Natural killer cell (primary cell): ENCODE measurements at regions not wholly inside any gene's neighbourhood (a gene's known extent, or its start where the extent isn't known, plus 50 kb on each side); places are given as distances from the start of the nearest gene placed in this dataset.

Experiments
- ATAC-seq, 3 donors: fragments of 150-1000 bp in 2 of 3; fragments of 200-7000 bp in 1 of 3; cut with Tn5 transposase; 1 replicate in 1 of 3; 2 replicates in 2 of 3; pipeline ENCODE4 v1.10.0; 2021; ENCODE audit warnings: mild to moderate bottlenecking in 2 of 3, moderate library complexity in 2 of 3
- DNase-seq, 2 donors: peaks; one replicate each; pipeline versions ENCODE4 v3.0.0 to v3.0.0-alpha.2; 2013 to 2021; ENCODE audit warnings: mixed read lengths in 1 of 2
- H3K27ac ChIP-seq: one replicate; pipeline ENCODE4 v1.5.1; 2013; ENCODE audit warnings: mild to moderate bottlenecking, low read length
- H3K27me3 ChIP-seq: one replicate; pipeline ENCODE4 v1.6.1; 2013; ENCODE audit warnings: low read length; ENCODE audit not compliant: control insufficient read depth, insufficient read depth
- H3K36me3 ChIP-seq: one replicate; pipeline ENCODE4 v1.6.1; 2013; ENCODE audit warnings: low read length; ENCODE audit not compliant: control insufficient read depth, insufficient read depth
- H3K4me1 ChIP-seq: one replicate; pipeline ENCODE4 v1.6.1; 2013; ENCODE audit warnings: low read length; ENCODE audit not compliant: control insufficient read depth, insufficient read depth
- H3K4me3 ChIP-seq: one replicate; pipeline ENCODE4 v1.5.1; 2013; ENCODE audit warnings: low read length
- H3K9me3 ChIP-seq: one replicate; pipeline ENCODE4 v1.6.1; 2013; ENCODE audit warnings: low read length; ENCODE audit not compliant: control insufficient read depth, insufficient read depth
- H3K27ac Mint-ChIP-seq, 2 donors: one replicate each; pipeline ENCODE4 v1.8.0; 2022; ENCODE audit warnings: mild to moderate bottlenecking in 2 of 2, mixed read lengths in 2 of 2, moderate library complexity in 1 of 2
- H3K27me3 Mint-ChIP-seq, 2 donors: one replicate each; pipeline ENCODE4 v1.8.0; 2022; ENCODE audit warnings: low read depth in 2 of 2, mixed read lengths in 2 of 2
- H3K36me3 Mint-ChIP-seq: one replicate; pipeline ENCODE4 v1.8.0; 2022; ENCODE audit warnings: mixed read lengths
- H3K4me1 Mint-ChIP-seq, 2 donors: one replicate each; pipeline ENCODE4 v1.8.0; 2022; ENCODE audit warnings: mixed read lengths in 2 of 2
- H3K4me3 Mint-ChIP-seq: one replicate; pipeline ENCODE4 v1.8.0; 2022; ENCODE audit warnings: mild to moderate bottlenecking, moderate library complexity, mixed read lengths
- H3K9me3 Mint-ChIP-seq, 2 donors: one replicate each; pipeline ENCODE4 v1.8.0; 2022; ENCODE audit warnings: mixed read lengths in 2 of 2
- CTCF ChIP-seq: fragments of 200-600 bp; IDR thresholded peaks from one replicate; pipeline ENCODE4 v1.8.0; 2022; ENCODE audit warnings: antibody characterized with exemption
- WGBS: methylation state at CpG from one replicate; pipeline ENCODE4 v1.1.7; 2013; ENCODE audit warnings: missing lambda C conversion rate; ENCODE audit not compliant: insufficient coverage; 5-methylcytosine and 5-hydroxymethylcytosine counted together
- intact Hi-C: fragments of 100-400 bp; cut with micrococcal nuclease; formaldehyde crosslinking; loops from one replicate; pipeline ENCODE4 v1.14.2; 2022

DNA sequence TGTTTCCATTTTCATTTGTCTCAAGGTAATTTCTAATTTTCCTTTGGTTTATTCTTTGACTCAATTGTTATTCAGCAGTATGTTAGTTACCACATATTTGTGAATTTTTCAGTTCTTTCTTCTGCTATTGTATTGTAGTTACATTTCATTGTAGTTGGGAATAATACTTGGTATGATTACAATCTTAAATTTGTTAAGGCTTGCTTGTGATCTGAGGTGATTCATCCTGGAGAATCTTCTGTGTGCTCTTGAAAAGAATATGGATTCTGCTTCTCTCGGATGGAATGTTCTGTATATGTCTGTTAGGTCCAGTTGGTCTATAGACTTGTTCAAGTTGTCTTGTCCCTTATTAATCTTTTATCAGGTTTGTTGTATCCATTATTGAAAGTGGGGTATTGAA, 63.4 kb upstream of the VEPH1 start:
- ATAC-seq (no peak), DNase-seq (no peak)
- H3K27me3 Mint-ChIP-seq = no peaks in the 10 kb centered on the region
- no peak overlapping the region for H3K27ac Mint-ChIP-seq
- H3K9me3 ChIP-seq = peaks cover 5% of the 10 kb centered on the region
- intact Hi-C loops = no loop called here
- H3K27me3 ChIP-seq = no peaks in the 10 kb centered on the region
- H3K36me3 Mint-ChIP-seq = no peaks in the 10 kb centered on the region
- H3K27ac ChIP-seq = no peak overlapping the region
- no peaks in the 10 kb centered on the region for H3K36me3 ChIP-seq
- no peaks in the 10 kb centered on the region for H3K4me1 ChIP-seq
- peaks cover 0 to 7% of the 10 kb centered on the region in 2 donors for H3K9me3 Mint-ChIP-seq
- WGBS = 100% methylated on average over 1 of the region's 1 CpG
- no peak overlapping the region for H3K4me3 Mint-ChIP-seq
- H3K4me3 ChIP-seq = no peak overlapping the region
- H3K4me1 Mint-ChIP-seq = no peaks in the 10 kb centered on the region
- TF ChIP-seq CTCF = no peak

GRCh38 chr3:157559401-157559800, 56.2 kb upstream of the VEPH1 start:
- Mint-ChIP-seq H3K4me1 (no peaks in the 10 kb centered on the region), H3K36me3 (no peaks in the 10 kb centered on the region), H3K27ac (no peak overlapping the region), H3K4me3 (no peak overlapping the region), H3K27me3 (no peaks in the 10 kb centered on the region), H3K9me3 (peaks cover 0 to 8% of the 10 kb centered on the region in 2 donors)
- Histone ChIP-seq H3K4me1 (no peaks in the 10 kb centered on the region), H3K9me3 (peaks cover 5% of the 10 kb centered on the region), H3K27me3 (no peaks in the 10 kb centered on the region), H3K4me3 (no peak overlapping the region), H3K27ac (no peak overlapping the region), H3K36me3 (no peaks in the 10 kb centered on the region)
- WGBS = 92% methylated on average over 1 of the region's 1 CpG
- DNase-seq (no peak), ATAC-seq (no peak)
- intact Hi-C loops = no loop called here
- TF ChIP-seq CTCF = no peak
